Parathyroid adenoma (tissue), 2 donors: ENCODE measurements at regions not wholly inside any gene's neighbourhood (a gene's known extent, or its start where the extent isn't known, plus 50 kb on each side); places are given as distances from the start of the nearest gene placed in this dataset.
A peak's percentile ranks its signal among the peaks of the same experiment; 100 is the strongest.
"Not testable (repeated sequence)": the region's sequence is repeated elsewhere in the genome, so short reads cannot be mapped to it uniquely, and the experiment has no call there.

Experiments
- H2AFZ ChIP-seq: fragments of 300-600 bp; sonication (generic); one replicate; pipeline ENCODE4 v1.7.0; 2017; ENCODE audit warnings: antibody characterized with exemption, mild to moderate bottlenecking
- H3K27ac ChIP-seq: fragments of 300-600 bp; sonication (generic); one replicate; pipeline ENCODE4 v1.7.0; 2017
- H3K27me3 ChIP-seq: fragments of 300-600 bp; sonication (generic); one replicate; pipeline ENCODE4 v1.7.0; 2017; ENCODE audit warnings: low read length; ENCODE audit not compliant: control insufficient read depth, insufficient read depth
- H3K36me3 ChIP-seq: fragments of 300-600 bp; sonication (generic); one replicate; pipeline ENCODE4 v1.7.0; 2017; ENCODE audit warnings: low read length; ENCODE audit not compliant: control insufficient read depth, insufficient read depth
- H3K4me1 ChIP-seq: fragments of 300-600 bp; sonication (generic); one replicate; pipeline ENCODE4 v1.7.0; 2017; ENCODE audit warnings: control low read depth
- H3K4me2 ChIP-seq: fragments of 300-600 bp; sonication (generic); one replicate; pipeline ENCODE4 v1.7.0; 2017; ENCODE audit warnings: low read length
- H3K4me3 ChIP-seq: fragments of 300-600 bp; sonication (generic); one replicate; pipeline ENCODE4 v1.7.0; 2017; ENCODE audit warnings: low read depth, low read length
- H3K79me2 ChIP-seq: fragments of 300-600 bp; sonication (generic); one replicate; pipeline ENCODE4 v1.7.0; 2017; ENCODE audit warnings: control low read depth
- H3K9ac ChIP-seq: fragments of 300-600 bp; sonication (generic); one replicate; pipeline ENCODE4 v1.7.0; 2017; ENCODE audit warnings: mild to moderate bottlenecking
- H3K9me3 ChIP-seq: fragments of 300-600 bp; sonication (generic); one replicate; pipeline ENCODE4 v1.7.0; 2017; ENCODE audit warnings: low read length; ENCODE audit not compliant: control insufficient read depth
- TF ChIP-seq, protein P1 (sequence below): fragments of 300-600 bp; sonication (generic); IDR thresholded peaks from one replicate; pipeline ENCODE4 v1.7.0; 2017; ENCODE audit warnings: antibody characterized with exemption, mild to moderate bottlenecking
- donor health status: primary hyperparathyroidism.

DNA sequence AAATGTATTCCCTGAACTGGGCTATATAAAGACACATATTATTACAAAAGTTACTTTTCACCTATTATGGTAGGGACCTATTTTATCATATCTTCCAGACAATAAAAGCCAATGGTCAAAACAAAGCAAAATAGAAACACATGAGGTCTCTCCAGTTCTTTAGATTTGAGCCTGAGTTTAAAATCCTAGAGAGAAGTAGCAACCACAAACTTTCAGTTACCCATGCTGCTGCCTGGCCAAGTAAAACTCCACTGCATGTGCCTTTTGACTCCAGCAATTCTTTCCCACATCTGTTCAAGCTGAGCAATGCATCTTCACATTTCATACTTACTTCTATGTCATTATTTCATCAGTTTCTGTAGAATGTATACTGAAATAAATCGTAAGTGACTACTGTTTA is 405.3 kb downstream of the STK39 start:
- no peaks in the 10 kb centered on the region for H3K27me3 ChIP-seq
- H3K79me2 ChIP-seq = no peaks in the 10 kb centered on the region
- no peaks in the 10 kb centered on the region for H3K4me1 ChIP-seq
- no peak overlapping the region for H3K4me3 ChIP-seq
- H3K4me2 ChIP-seq = no peak overlapping the region
- H3K9ac ChIP-seq = no peak overlapping the region
- H2AFZ ChIP-seq = no peak overlapping the region
- no peak overlapping the region for H3K27ac ChIP-seq
- H3K9me3 ChIP-seq = no peaks in the 10 kb centered on the region
- TF ChIP-seq, protein P1, sequence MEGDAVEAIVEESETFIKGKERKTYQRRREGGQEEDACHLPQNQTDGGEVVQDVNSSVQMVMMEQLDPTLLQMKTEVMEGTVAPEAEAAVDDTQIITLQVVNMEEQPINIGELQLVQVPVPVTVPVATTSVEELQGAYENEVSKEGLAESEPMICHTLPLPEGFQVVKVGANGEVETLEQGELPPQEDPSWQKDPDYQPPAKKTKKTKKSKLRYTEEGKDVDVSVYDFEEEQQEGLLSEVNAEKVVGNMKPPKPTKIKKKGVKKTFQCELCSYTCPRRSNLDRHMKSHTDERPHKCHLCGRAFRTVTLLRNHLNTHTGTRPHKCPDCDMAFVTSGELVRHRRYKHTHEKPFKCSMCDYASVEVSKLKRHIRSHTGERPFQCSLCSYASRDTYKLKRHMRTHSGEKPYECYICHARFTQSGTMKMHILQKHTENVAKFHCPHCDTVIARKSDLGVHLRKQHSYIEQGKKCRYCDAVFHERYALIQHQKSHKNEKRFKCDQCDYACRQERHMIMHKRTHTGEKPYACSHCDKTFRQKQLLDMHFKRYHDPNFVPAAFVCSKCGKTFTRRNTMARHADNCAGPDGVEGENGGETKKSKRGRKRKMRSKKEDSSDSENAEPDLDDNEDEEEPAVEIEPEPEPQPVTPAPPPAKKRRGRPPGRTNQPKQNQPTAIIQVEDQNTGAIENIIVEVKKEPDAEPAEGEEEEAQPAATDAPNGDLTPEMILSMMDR = no peak
- H3K36me3 ChIP-seq = no peaks in the 10 kb centered on the region

DNA sequence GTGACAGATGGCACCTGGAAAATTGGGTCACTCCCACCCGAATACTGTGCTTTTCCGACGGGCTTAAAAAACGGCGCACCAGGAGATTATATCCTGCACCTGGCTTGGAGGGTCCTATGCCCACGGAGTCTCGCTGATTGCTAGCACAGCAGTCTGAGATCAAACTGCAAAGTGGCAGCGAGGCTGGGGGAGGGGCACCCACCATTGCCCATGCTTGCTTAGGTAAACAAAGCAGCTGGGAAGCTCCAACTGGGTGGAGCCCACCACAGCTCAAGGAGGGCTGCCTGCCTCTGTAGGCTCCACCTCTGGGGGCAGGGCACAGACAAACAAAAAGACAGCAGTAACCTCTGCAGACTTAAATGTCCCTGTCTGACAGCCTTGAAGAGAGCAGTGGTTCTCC is 412.1 kb downstream of the STK39 start:
- H3K4me2 ChIP-seq, H3K27me3 ChIP-seq, H3K79me2 ChIP-seq: not testable (repeated sequence)

DNA sequence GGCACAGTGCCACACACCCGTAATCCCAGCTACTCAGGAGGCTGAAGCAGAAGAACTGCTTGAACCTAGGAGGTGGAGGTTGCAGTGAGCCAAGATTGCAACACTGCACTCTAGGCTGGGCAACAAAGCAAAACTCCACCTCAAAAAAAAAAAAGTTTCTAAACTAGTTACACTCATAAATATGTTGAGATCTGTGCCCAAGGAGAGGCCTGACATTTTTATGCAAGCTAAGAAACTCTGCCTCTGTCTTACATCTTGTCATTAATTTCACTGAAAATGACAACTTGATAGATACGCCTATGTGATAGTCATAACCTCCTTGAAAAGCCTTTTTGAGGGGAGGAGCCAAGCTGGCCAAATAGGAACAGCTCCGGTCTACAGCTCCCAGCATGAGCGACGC is 412.7 kb downstream of the STK39 start:
- Histone ChIP-seq H3K4me1 (no peaks in the 10 kb centered on the region), H3K9me3 (no peaks in the 10 kb centered on the region), H3K4me2 (no peak overlapping the region), H3K4me3 (no peak overlapping the region), H3K27ac (no peak overlapping the region), H3K9ac (no peak overlapping the region), H2AFZ (no peak overlapping the region), H3K27me3 (no peaks in the 10 kb centered on the region), H3K36me3 (no peaks in the 10 kb centered on the region), H3K79me2 (no peaks in the 10 kb centered on the region)
- TF ChIP-seq, protein P1 = no peak

More for the DNA sequence above, 412.1 kb downstream of the STK39 start:
- H3K9ac ChIP-seq, H3K9me3 ChIP-seq, H3K36me3 ChIP-seq, H3K27ac ChIP-seq, H3K4me1 ChIP-seq, H2AFZ ChIP-seq, H3K4me3 ChIP-seq: not testable (repeated sequence)

DNA sequence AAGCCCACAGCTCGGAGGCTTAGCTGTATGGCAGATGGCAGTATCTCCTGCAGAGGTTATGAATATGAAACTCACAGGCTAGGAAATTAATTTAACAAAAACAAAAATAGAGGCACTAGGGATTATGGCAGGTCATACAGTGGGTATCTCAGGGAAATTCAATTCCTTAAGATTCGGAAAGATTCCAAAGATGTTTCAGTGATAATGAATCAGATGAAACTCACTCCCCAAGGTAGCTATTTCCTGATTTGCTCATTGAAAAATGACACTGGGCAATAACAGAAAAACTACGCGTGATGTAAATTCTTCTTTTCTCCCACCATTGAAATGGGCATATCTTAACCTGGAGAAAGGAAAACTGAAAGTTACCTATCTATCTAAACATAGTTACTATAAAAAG is 414.1 kb downstream of the STK39 start:
- Histone ChIP-seq H3K4me1 (no peaks in the 10 kb centered on the region), H3K79me2 (no peaks in the 10 kb centered on the region), H3K4me3 (no peak overlapping the region), H3K9ac (no peak overlapping the region), H3K36me3 (no peaks in the 10 kb centered on the region), H3K9me3 (no peaks in the 10 kb centered on the region), H3K27me3 (no peaks in the 10 kb centered on the region), H2AFZ (no peak overlapping the region), H3K27ac (no peak overlapping the region), H3K4me2 (peak overlapping the region; percentile 62)
- TF ChIP-seq, protein P1 = no peak

DNA sequence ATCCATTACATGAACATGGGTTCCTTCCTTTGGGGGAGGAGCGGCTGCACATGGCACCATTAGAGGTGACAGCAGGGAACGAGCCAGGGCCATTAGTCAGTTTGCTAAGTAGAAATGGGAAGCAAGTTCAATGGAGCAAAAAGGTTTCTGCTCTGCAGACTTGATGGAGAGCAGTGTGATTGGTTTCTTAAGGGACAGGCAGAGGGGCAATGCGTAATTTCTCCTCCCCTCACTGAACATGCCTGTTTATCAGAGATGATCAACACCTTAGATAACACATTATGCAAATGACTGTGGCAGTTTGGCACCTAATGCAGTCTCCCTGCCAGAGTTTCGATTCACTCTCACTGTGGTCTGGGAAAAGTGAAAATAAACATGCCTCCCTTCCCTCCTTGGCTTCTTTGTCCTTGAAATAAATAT is 414.5 kb downstream of the STK39 start:
- H3K9me3 ChIP-seq = no peaks in the 10 kb centered on the region
- H3K4me3 ChIP-seq = no peak overlapping the region
- no peaks in the 10 kb centered on the region for H3K4me1 ChIP-seq
- H3K79me2 ChIP-seq = no peaks in the 10 kb centered on the region
- H2AFZ ChIP-seq = no peak overlapping the region
- H3K27ac ChIP-seq = no peak overlapping the region
- peak overlapping the region; percentile 62 for H3K4me2 ChIP-seq
- H3K27me3 ChIP-seq = no peaks in the 10 kb centered on the region
- H3K9ac ChIP-seq = no peak overlapping the region
- no peaks in the 10 kb centered on the region for H3K36me3 ChIP-seq
- TF ChIP-seq, protein P1 = no peak
